Putamen (tissue), 1 donor: ENCODE measurements at regions not wholly inside any gene's neighbourhood (a gene's known extent, or its start where the extent isn't known, plus 50 kb on each side); places are given as distances from the start of the nearest gene placed in this dataset.
"Not testable (repeated sequence)": the region's sequence is repeated elsewhere in the genome, so short reads cannot be mapped to it uniquely, and the experiment has no call there.

ENCODE experiments used
- DNase-seq: peaks from one replicate; pipeline ENCODE4 v3.0.0-alpha.2; 2016; ENCODE audit warnings: low spot score

- no peak for DNase-seq
Observed at GRCh38 chr5:5883562-5883961, 461.1 kb downstream of the ICE1 start.

GRCh38 chr5:5883146-5883545, 460.7 kb downstream of the ICE1 start:
- no peak for DNase-seq

GRCh38 chr5:5882706-5883105, 460.2 kb downstream of the ICE1 start:
- no peak for DNase-seq

GRCh38 chr5:5881294-5881693, 458.8 kb downstream of the ICE1 start:
- DNase-seq = no peak

GRCh38 chr5:5880077-5880763, 457.7 kb downstream of the ICE1 start:
- DNase-seq = no peak

GRCh38 chr5:5857396-5857795, 434.9 kb downstream of the ICE1 start:
- DNase-seq = no peak

GRCh38 chr5:5854087-5854486, 431.6 kb downstream of the ICE1 start:
- DNase-seq = no peak

GRCh38 chr5:5838493-5838892, 416.0 kb downstream of the ICE1 start:
- no peak for DNase-seq

- DNase-seq = not testable (repeated sequence)
Observed at GRCh38 chr5:5831622-5832021, 409.1 kb downstream of the ICE1 start.

GRCh38 chr5:5828619-5829018, 406.1 kb downstream of the ICE1 start:
- no peak for DNase-seq

GRCh38 chr5:5826911-5827310, 404.4 kb downstream of the ICE1 start:
- no peak for DNase-seq

- DNase-seq = no peak
Observed at GRCh38 chr5:5822729-5823257, 400.3 kb downstream of the ICE1 start.

GRCh38 chr5:5816960-5817359, 394.5 kb downstream of the ICE1 start:
- no peak for DNase-seq

GRCh38 chr5:5813441-5813840, 391.0 kb downstream of the ICE1 start:
- DNase-seq = no peak

GRCh38 chr5:5810461-5810860, 388.0 kb downstream of the ICE1 start:
- DNase-seq = no peak

GRCh38 chr5:5805916-5806315, 383.4 kb downstream of the ICE1 start:
- DNase-seq = no peak

- DNase-seq = no peak
Observed at GRCh38 chr5:5804478-5805233, 382.2 kb downstream of the ICE1 start.

GRCh38 chr5:5800801-5801761, 378.6 kb downstream of the ICE1 start:
- DNase-seq = no peak

GRCh38 chr5:5799826-5800225, 377.3 kb downstream of the ICE1 start:
- no peak for DNase-seq

- no peak for DNase-seq
Observed at GRCh38 chr5:5799229-5799628, 376.8 kb downstream of the ICE1 start.

GRCh38 chr5:5798462-5798861, 376.0 kb downstream of the ICE1 start:
- no peak for DNase-seq

GRCh38 chr5:5798041-5798440, 375.6 kb downstream of the ICE1 start:
- DNase-seq = no peak
